Renal cortical epithelial cell (primary cell): ENCODE measurements at regions not wholly inside any gene's neighbourhood (a gene's known extent, or its start where the extent isn't known, plus 50 kb on each side); places are given as distances from the start of the nearest gene placed in this dataset.
A peak's percentile ranks its signal among the peaks of the same experiment; 100 is the strongest.

Experiments used
- DNase-seq: peaks from one replicate; pipeline ENCODE4 v3.0.0-alpha.2; 2011; ENCODE audit warnings: low read depth

DNA sequence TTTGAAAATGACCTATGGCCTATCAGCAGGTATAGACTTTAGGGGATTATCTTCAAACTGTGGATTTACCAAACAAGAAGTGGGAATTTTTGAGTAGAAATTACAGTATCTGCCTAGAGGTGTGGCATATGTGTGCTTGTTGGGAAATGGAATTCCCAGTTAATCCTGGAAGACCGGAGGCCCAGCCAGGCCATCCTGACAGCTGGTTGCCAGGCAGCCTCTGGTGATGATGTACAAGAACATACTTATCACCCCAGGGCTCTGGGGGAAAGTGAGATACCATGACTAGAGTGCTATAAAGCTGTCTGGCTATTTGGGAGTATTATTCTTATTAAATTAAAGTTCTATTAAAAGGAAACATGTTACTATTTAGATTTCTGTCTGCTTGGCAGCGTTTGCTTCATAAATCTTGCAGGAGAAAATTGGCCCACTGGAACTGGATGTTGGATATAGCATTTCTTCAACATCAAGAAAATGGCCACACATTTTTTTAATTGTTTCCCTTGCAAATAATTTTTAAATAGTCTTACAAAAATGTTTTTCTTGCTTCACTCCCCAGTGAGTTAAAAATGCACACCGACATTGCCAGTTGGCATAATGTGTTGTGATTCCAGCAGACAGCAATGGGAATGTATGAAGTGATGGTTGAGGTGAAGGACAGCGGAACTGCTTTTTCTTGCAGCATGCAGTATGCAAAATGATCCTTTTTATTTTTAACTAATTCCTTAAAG is 187.8 kb downstream of the MYLK4 start:
- DNase-seq: no peak

DNA sequence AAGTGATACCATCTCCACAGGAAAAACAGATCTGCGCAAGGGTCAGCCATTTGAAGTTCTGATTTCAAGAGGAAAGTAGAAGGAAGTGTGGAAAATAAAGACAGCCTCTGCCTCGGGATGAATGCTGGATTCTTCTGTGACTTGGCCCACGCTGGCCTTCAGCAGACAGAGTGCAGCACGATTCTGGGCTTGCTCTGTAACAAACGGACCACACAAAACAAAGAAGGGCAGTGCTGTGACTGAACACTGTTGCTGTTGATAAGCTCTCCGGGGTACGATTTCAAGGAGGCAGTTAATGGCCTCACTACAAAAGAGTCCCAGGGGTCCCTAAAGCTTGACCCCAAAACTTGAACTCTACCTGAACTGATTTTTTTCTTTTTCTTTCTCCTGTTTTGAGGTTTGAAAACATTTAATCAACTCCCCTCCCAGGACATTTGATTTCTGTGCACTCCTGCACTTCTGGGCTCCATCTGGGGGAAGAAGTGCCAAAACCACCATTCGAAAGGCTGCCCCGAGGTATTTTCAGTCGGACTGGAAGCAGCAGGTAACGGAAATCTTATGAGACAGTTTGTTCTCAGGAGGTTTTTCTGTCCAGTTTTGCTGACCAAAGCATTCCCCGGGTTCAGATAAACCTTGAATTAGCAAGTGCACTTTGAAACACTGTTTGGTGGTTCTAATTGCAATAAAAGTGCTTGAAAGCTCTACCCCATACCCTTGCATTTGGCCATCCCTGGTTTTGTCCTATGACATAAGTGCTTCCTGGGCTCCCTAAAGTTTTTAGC is 189.6 kb downstream of the MYLK4 start:
- no peak for DNase-seq

DNA sequence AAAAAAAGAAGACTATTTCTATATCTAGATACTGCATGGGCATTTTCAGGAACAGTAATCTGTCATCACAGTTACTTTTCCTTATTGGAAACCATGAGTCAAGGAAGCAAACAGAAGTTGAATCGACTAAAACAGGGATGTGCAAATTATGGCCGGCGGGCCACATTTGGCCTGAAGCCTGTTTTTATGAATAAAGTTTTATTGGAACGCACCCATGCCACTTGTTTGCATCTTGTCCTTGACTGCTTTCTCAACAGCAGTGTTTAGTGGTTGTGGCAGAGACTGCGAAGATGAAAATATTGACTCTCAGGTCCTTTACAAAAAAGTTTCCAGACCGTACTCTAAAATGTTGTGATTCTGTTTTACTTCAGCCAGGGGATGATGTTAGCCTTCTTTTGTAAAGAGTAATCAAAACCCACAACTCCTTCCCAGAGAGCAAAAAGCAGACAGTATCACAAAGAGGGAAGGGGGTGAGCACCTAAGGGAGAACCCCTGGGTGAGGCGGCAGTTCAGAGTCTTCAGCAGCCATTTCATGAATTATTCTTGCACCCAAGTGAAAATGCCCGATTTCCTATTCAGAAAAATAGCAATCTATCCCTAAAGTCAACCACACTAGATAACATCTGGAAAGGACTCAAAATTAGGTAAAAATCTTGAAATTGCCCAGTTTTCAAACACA is 190.4 kb downstream of the MYLK4 start:
- DNase-seq: no peak

GRCh38 chr6:2558861-2559801 is 191.6 kb downstream of the MYLK4 start:
- DNase-seq: peak; percentile 82

GRCh38 chr6:2558098-2558680 is 192.5 kb downstream of the MYLK4 start:
- peak; percentile 59 for DNase-seq

- no peak for DNase-seq
Observed at GRCh38 chr6:2557181-2557720, 193.5 kb downstream of the MYLK4 start.

DNA sequence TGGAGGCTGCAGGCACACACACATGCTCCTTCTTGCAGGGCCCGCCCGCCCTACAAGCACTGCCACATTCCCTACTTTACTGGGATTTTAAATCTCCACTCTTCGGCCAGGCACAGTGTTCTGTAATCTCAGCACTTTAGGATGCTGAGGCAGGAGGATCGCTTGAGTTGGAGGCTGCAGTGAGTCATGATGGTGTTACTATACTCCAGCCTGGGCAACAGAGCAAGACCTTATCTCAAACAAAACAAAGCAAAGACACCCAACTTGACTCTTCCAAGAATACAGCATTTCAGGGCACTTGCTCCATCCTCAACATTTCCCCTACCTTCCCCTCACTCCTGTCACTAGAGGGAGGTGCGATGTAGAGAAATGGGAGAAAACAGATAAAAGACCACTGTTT is 194.0 kb downstream of the MYLK4 start:
- DNase-seq: peak; percentile 13

- DNase-seq: no peak
Observed at GRCh38 chr6:2554651-2555260, 196.0 kb downstream of the MYLK4 start.

GRCh38 chr6:2552526-2553154 is 198.1 kb downstream of the MYLK4 start:
- no peak for DNase-seq

DNA sequence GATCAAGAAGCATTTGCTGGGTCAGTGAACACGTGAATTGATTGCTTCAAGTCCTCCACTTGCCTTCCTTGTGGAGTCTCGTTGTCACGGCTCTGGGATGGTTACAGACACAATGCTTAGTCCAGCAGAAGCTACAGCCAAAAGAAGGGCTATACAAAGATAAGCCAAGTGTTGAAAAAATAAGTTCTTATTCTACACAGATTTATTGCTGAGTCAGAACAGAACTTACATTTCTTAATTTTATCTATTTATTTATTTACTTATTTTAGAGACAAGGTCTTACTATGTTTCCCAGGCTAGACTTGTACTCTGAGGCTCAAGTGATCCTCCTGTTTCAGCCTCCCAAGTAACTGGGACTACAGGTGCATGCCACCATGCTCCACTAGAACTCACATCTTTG is 199.0 kb downstream of the MYLK4 start:
- no peak for DNase-seq

GRCh38 chr6:2550247-2550646 is 200.5 kb downstream of the MYLK4 start:
- DNase-seq: no peak

GRCh38 chr6:2549834-2550233 is 200.9 kb downstream of the MYLK4 start:
- no peak for DNase-seq

DNA sequence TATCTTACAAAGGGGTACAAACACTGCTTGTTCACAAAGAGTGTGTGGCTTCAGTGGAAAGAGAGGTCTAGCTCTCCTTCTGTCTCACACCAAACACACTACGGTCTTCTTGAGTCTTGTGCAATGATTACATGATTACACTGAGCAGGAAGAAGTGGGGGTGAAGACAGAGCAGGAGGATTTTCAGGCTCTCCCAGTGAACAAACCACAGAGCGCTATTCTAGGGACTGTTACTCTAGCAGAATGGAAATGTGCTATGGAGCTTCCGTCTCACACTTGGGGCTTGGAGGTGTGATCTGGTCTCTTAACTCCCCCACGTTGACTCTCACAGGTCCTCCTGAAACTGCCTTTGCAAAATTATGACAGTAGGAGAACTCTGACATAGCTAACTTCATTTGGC is 203.4 kb downstream of the MYLK4 start:
- DNase-seq: no peak

GRCh38 chr6:2546901-2547300 is 203.8 kb downstream of the MYLK4 start:
- DNase-seq: no peak

- no peak for DNase-seq
Observed at GRCh38 chr6:2545383-2546038, 205.2 kb downstream of the MYLK4 start.

- no peak for DNase-seq
Observed at GRCh38 chr6:2543321-2543720, 207.4 kb downstream of the MYLK4 start.

DNA sequence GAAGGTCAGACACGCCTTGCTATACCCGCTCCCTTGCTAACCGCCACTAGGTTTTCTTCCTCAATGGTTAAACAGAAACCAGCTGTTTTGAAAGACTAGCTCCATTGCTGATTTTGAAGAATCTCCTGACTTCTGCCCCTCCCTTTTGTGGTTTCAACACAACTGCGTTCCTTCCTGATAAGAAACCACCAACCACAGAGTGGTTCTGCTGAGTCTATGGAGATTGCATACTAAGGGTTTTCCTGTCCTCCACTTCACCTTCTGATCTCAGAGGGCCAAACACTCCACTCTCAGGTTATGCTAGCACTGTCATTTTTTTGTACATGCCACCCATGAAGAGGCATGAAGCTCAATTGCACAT is 207.9 kb downstream of the MYLK4 start:
- DNase-seq: peak; percentile 83

GRCh38 chr6:2542101-2542857 is 208.4 kb downstream of the MYLK4 start:
- DNase-seq: no peak

DNA sequence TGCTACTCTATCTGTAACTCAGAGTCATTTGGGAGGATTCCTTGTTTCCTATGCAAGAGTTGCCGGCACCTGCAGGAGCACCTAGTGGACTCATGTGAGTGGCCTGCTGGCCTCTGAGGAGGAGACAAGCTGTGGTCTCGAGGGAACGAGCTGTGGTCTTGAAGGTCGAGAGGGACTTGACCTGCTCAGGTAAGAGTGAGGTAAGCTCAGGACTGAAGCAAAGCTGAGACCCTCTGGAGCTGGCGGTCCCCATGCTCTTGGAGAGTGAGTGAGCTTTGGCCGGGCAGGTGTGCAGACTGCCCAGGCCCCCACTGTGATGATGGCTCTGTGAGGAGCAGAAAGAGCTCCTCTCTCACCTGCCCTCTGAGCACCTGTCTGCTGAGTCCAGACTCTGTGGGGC is 214.3 kb downstream of the MYLK4 start:
- DNase-seq: no peak
